Keratinocyte (primary cell): ENCODE measurements at regions not wholly inside any gene's neighbourhood (a gene's known extent, or its start where the extent isn't known, plus 50 kb on each side); places are given as distances from the start of the nearest gene placed in this dataset.

Source experiments
- DNase-seq: peaks from one replicate; pipeline ENCODE4 v3.0.0-alpha.2; 2011; ENCODE audit warnings: low read depth, missing footprints, low spot score
- FAIRE-seq: peaks from 2 replicates; lab custom pipeline; 2011; peaks lifted over from hg19 to GRCh38; lab: Jason Lieb, UNC
- H2AFZ ChIP-seq: 2 replicates; pipeline ENCODE4 v1.6.0; 2012; ENCODE audit warnings: low read length, control low read depth, inconsistent platforms; ENCODE audit not compliant: control insufficient read depth
- H3K27ac ChIP-seq: 2 replicates; pipeline ENCODE4 v1.5.1; 2011; ENCODE audit warnings: low read length; ENCODE audit not compliant: control insufficient read depth, insufficient read depth
- H3K27me3 ChIP-seq: 3 replicates; pipeline ENCODE4 v1.6.0; 2011; ENCODE audit warnings: low read length; ENCODE audit not compliant: control insufficient read depth, insufficient read depth; ENCODE audit errors: extremely low read depth
- H3K36me3 ChIP-seq, 2 experiments: 2 replicates in 1 of 2; 3 replicates in 1 of 2; pipeline ENCODE4 v1.5.1; 2011; ENCODE audit warnings: low read length in 2 of 2, mild to moderate bottlenecking in 1 of 2; ENCODE audit not compliant: control insufficient read depth in 2 of 2, insufficient read depth in 2 of 2; ENCODE audit errors: extremely low read depth in 1 of 2
- H3K4me1 ChIP-seq: 3 replicates; pipeline ENCODE4 v1.5.1; 2011; ENCODE audit warnings: low read length; ENCODE audit not compliant: control insufficient read depth, insufficient read depth; ENCODE audit errors: extremely low read depth
- H3K4me2 ChIP-seq: 3 replicates; pipeline ENCODE4 v1.6.0; 2011; ENCODE audit warnings: low read depth, low read length; ENCODE audit not compliant: control insufficient read depth, insufficient read depth; ENCODE audit errors: extremely low read depth
- H3K4me3 ChIP-seq, 3 experiments: fragments of 200-600 bp in 1 of 3; sonication (generic) in 1 of 3; 2 replicates in 2 of 3; 3 replicates in 1 of 3; pipeline ENCODE4 v1.5.1; 2011 to 2016; ENCODE audit warnings: low read length in 3 of 3, mild to moderate bottlenecking in 3 of 3, control low read depth in 2 of 3, inconsistent platforms in 1 of 3, low read depth in 1 of 3, mixed read lengths in 1 of 3, mixed run types in 1 of 3, moderate library complexity in 1 of 3; ENCODE audit not compliant: control insufficient read depth in 2 of 3, insufficient read depth in 2 of 3; ENCODE audit errors: extremely low read depth in 1 of 3
- H3K79me2 ChIP-seq: 2 replicates; pipeline ENCODE4 v1.6.0; 2012; ENCODE audit warnings: low read length; ENCODE audit not compliant: control insufficient read depth, insufficient read depth
- H3K9ac ChIP-seq: 3 replicates; pipeline ENCODE4 v1.6.0; 2011; ENCODE audit warnings: low read length; ENCODE audit not compliant: control insufficient read depth, insufficient read depth; ENCODE audit errors: extremely low read depth
- H3K9me1 ChIP-seq: 3 replicates; pipeline ENCODE4 v1.6.0; 2011; ENCODE audit warnings: low read length; ENCODE audit not compliant: control insufficient read depth, insufficient read depth; ENCODE audit errors: extremely low read depth
- H3K9me3 ChIP-seq: 2 replicates; pipeline ENCODE4 v1.5.1; 2012; ENCODE audit warnings: low read depth, low read length; ENCODE audit not compliant: control insufficient read depth
- H4K20me1 ChIP-seq: 3 replicates; pipeline ENCODE4 v1.6.0; 2011; ENCODE audit warnings: low read length; ENCODE audit not compliant: control insufficient read depth, insufficient read depth; ENCODE audit errors: extremely low read depth
- EZH2 ChIP-seq: IDR thresholded peaks from one replicate; pipeline ENCODE4 v1.6.1; 2012; ENCODE audit warnings: inconsistent platforms, mild to moderate bottlenecking, low read length, moderate library complexity
- dilution Hi-C: fragments of 300-500 bp; cut with MboI; formaldehyde crosslinking; loops from one replicate; pipeline ENCODE4 v1.7.0; 2020; ENCODE audit warnings: low sequenced_read_pairs; ENCODE audit not compliant: extremely low pct_ligation_motif_present
- TF ChIP-seq, protein P1 (sequence below), 3 experiments: IDR thresholded peaks in 1 of 3; conservative IDR thresholded peaks in 1 of 3; optimal IDR thresholded peaks in 1 of 3; 2 replicates in 2 of 3; 3 replicates in 1 of 3; pipeline versions ENCODE3 to v1.5.1; 2011; ENCODE audit warnings: low read length in 3 of 3, mild to moderate bottlenecking in 3 of 3, moderate library complexity in 2 of 3, control low read depth in 1 of 3, inconsistent platforms in 1 of 3; ENCODE audit not compliant: insufficient read depth in 2 of 3; ENCODE audit errors: extremely low read depth in 1 of 3

DNA sequence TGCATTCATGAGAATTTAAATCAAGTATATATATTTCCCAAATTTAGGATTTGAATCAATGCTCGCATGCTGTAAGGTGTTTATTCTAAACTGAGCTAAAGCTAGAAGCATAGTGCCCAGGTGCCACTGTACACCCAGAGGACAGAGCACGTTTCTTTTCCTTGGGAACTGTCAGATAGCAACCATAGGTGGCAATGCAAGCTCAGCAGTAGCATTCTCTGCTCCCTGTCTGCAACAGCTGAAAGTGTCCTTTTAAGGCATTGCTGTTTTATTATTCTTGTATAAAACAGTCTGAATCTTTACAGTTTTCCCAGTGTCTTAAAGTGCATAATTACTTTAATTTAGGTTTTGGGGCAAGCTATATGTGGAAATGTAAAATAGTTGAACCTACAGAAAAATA, 443.4 kb upstream of the MMS22L start:
- Histone ChIP-seq H3K27ac (no peak overlapping the region), H3K9me1 (no peaks in the 10 kb centered on the region), H3K27me3 (no peaks in the 10 kb centered on the region), H3K4me3 (no peak overlapping the region), H2AFZ (no peak overlapping the region), H3K4me2 (no peak overlapping the region), H3K4me1 (no peaks in the 10 kb centered on the region), H4K20me1 (no peaks in the 10 kb centered on the region), H3K9me3 (no peaks in the 10 kb centered on the region), H3K36me3 (no peaks in the 10 kb centered on the region), H3K79me2 (no peaks in the 10 kb centered on the region), H3K9ac (no peak overlapping the region)
- FAIRE-seq (no peak), DNase-seq (no peak)
- dilution Hi-C loops: no loop called here
- TF ChIP-seq, protein P1, sequence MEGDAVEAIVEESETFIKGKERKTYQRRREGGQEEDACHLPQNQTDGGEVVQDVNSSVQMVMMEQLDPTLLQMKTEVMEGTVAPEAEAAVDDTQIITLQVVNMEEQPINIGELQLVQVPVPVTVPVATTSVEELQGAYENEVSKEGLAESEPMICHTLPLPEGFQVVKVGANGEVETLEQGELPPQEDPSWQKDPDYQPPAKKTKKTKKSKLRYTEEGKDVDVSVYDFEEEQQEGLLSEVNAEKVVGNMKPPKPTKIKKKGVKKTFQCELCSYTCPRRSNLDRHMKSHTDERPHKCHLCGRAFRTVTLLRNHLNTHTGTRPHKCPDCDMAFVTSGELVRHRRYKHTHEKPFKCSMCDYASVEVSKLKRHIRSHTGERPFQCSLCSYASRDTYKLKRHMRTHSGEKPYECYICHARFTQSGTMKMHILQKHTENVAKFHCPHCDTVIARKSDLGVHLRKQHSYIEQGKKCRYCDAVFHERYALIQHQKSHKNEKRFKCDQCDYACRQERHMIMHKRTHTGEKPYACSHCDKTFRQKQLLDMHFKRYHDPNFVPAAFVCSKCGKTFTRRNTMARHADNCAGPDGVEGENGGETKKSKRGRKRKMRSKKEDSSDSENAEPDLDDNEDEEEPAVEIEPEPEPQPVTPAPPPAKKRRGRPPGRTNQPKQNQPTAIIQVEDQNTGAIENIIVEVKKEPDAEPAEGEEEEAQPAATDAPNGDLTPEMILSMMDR (optimal IDR thresholded peaks at IDR 0.05 in 1 of 3, IDR thresholded peaks at IDR 0.05 in 1 of 3, conservative IDR thresholded peaks at IDR 0.05 in 1 of 3; ENCODE audit: extremely low read depth in 1 of 3, insufficient read depth in 2 of 3, low read length in 3 of 3): peak in 2 of 3 experiments; percentile 22 to 26
- TF ChIP-seq EZH2: no peak

DNA sequence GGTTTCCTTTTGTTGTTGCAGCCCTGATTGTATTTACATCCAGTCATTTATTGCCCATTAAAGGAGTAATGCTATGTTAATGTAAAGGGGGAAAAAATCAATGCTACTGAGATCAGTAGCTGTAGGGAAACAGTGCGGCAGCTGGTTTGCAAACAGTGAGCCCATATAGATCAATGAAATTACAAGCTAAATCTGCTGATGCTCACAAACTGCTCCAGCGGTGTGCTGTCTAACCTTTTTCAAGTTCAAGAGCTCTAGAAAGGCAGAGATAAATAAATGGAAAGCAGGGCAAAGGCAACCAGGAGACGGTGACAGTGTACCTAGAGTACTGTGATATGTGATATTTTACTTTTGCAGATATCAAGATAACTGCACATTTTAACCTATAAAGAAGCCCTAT, 449.0 kb upstream of the MMS22L start:
- Histone ChIP-seq H3K27me3 (no peaks in the 10 kb centered on the region), H3K4me1 (no peaks in the 10 kb centered on the region), H2AFZ (no peak overlapping the region), H3K36me3 (no peaks in the 10 kb centered on the region), H3K79me2 (no peaks in the 10 kb centered on the region), H3K9ac (no peak overlapping the region), H3K4me3 (no peak overlapping the region), H3K4me2 (no peak overlapping the region), H3K9me1 (no peaks in the 10 kb centered on the region), H3K27ac (no peak overlapping the region), H3K9me3 (no peaks in the 10 kb centered on the region), H4K20me1 (no peaks in the 10 kb centered on the region)
- dilution Hi-C loops: no loop called here
- no peak for DNase-seq
- FAIRE-seq: no peak
- TF ChIP-seq, protein P1 (optimal IDR thresholded peaks at IDR 0.05 in 1 of 3, IDR thresholded peaks at IDR 0.05 in 1 of 3, conservative IDR thresholded peaks at IDR 0.05 in 1 of 3; ENCODE audit: extremely low read depth in 1 of 3, insufficient read depth in 2 of 3, low read length in 3 of 3): no peak
- TF ChIP-seq EZH2: no peak
